ENCODE measurements at regions not wholly inside any gene's neighbourhood (a gene's known extent, or its start where the extent isn't known, plus 50 kb on each side); places are given as distances from the start of the nearest gene placed in this dataset.
"Not testable (repeated sequence)": the region's sequence is repeated elsewhere in the genome, so short reads cannot be mapped to it uniquely, and the experiment has no call there.

DNA sequence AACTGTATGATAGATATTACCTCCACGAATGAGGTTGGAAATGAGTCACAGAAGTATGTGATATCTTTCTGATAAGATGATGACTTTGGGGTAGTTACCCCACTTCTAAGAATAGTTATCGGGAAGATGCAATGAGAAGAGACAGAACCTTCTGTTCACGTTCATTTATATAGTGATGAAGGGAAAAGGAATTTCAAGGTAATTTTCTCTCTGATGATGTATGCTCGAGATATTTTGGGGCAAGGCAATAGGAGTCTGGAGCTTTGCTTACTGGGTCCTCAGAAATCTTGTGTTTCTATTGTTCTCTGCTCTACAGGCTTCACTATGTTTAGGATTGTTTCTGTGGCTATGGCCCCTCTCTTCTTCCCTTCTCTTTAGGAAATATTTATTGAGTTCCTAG, 1389.6 kb downstream of the CDH8 start:
- H3K9me3 ChIP-seq, result no peaks in the 10 kb centered on the region
- H3K36me3 ChIP-seq, result no peaks in the 10 kb centered on the region
- no peak overlapping the region for H3K27ac ChIP-seq
- no peak for DNase-seq
- H3K4me1 ChIP-seq, result no peaks in the 10 kb centered on the region
- 90% methylated on average over 4 of the region's 4 CpGs for WGBS, 2 donors
- H3K27me3 ChIP-seq, result no peaks in the 10 kb centered on the region
- intact Hi-C loops (cut with DNase I), result no loop called here
- TF ChIP-seq POLR2AphosphoS5 (IDR thresholded peaks at IDR 0.05), result no peak
- no peak for TF ChIP-seq POLR2A (IDR thresholded peaks at IDR 0.05)
- no peak for TF ChIP-seq EP300 (IDR thresholded peaks at IDR 0.05)
- TF ChIP-seq, protein P1, sequence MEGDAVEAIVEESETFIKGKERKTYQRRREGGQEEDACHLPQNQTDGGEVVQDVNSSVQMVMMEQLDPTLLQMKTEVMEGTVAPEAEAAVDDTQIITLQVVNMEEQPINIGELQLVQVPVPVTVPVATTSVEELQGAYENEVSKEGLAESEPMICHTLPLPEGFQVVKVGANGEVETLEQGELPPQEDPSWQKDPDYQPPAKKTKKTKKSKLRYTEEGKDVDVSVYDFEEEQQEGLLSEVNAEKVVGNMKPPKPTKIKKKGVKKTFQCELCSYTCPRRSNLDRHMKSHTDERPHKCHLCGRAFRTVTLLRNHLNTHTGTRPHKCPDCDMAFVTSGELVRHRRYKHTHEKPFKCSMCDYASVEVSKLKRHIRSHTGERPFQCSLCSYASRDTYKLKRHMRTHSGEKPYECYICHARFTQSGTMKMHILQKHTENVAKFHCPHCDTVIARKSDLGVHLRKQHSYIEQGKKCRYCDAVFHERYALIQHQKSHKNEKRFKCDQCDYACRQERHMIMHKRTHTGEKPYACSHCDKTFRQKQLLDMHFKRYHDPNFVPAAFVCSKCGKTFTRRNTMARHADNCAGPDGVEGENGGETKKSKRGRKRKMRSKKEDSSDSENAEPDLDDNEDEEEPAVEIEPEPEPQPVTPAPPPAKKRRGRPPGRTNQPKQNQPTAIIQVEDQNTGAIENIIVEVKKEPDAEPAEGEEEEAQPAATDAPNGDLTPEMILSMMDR (IDR thresholded peaks at IDR 0.05), result no peak
- H3K4me3 ChIP-seq, result no peak overlapping the region

DNA sequence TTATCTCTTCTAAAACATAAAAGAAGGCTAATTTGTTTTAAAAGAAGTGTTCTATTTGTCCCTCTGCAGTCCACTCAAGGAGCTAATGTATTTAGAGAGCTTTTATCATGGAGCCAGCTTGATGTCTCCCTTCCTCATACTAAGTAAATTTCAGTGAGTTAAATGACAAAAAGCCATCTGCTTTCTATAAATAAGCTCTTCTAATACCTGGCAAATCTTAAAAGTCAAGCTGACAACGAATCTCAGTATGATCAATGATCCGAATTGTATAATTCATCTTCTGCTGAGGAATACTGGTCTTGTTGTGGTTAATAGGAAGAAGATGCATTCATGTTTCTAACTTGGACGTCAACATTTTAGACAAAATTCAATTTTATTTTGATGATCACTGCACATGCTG, 1390.7 kb downstream of the CDH8 start:
- no peaks in the 10 kb centered on the region for H3K27me3 ChIP-seq
- 64 to 70% methylated on average over 3 of the region's 3 CpGs for WGBS, 2 donors
- no peak overlapping the region for H3K4me3 ChIP-seq
- no peak overlapping the region for H3K27ac ChIP-seq
- DNase-seq, result no peak
- H3K36me3 ChIP-seq, result no peaks in the 10 kb centered on the region
- intact Hi-C loops (cut with DNase I), result no loop called here
- H3K9me3 ChIP-seq, result peaks cover 0 to 7% (median 0%) of the 10 kb centered on the region in 4 donors
- H3K4me1 ChIP-seq, result no peaks in the 10 kb centered on the region
- TF ChIP-seq POLR2AphosphoS5 (IDR thresholded peaks at IDR 0.05) (no peak), EP300 (IDR thresholded peaks at IDR 0.05) (no peak), POLR2A (IDR thresholded peaks at IDR 0.05) (no peak)
- TF ChIP-seq, protein P1 (IDR thresholded peaks at IDR 0.05), result no peak

DNA sequence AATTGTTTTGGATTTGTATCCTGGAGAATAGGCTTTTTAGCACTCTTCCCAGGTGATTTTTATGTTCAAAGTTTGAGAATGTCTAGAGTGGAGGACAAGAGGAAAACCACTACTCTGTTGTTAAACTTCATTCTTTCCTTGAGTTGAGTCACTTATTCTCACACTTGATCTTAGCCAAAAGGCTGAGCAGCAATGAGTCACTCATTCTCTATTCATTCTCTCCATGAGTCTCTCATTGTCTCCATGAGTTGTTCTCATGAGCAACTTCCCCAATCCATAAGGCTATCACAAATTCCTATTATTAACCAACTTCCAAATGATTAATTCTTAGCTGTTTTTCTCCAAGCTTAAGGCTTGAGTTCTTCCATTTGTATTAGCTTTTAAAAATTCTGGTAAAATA, 1393.3 kb downstream of the CDH8 start:
- intact Hi-C loops (cut with DNase I), result no loop called here
- TF ChIP-seq, protein P1 (IDR thresholded peaks at IDR 0.05), result no peak
- TF ChIP-seq EP300 (IDR thresholded peaks at IDR 0.05) (no peak), POLR2AphosphoS5 (IDR thresholded peaks at IDR 0.05) (no peak), POLR2A (IDR thresholded peaks at IDR 0.05) (no peak)
- Histone ChIP-seq H3K4me1 (no peaks in the 10 kb centered on the region), H3K27me3 (no peaks in the 10 kb centered on the region), H3K27ac (no peak overlapping the region), H3K36me3 (no peaks in the 10 kb centered on the region), H3K4me3 (no peak overlapping the region), H3K9me3 (peaks cover 0 to 7% (median 0%) of the 10 kb centered on the region in 4 donors)
- DNase-seq, result no peak

DNA sequence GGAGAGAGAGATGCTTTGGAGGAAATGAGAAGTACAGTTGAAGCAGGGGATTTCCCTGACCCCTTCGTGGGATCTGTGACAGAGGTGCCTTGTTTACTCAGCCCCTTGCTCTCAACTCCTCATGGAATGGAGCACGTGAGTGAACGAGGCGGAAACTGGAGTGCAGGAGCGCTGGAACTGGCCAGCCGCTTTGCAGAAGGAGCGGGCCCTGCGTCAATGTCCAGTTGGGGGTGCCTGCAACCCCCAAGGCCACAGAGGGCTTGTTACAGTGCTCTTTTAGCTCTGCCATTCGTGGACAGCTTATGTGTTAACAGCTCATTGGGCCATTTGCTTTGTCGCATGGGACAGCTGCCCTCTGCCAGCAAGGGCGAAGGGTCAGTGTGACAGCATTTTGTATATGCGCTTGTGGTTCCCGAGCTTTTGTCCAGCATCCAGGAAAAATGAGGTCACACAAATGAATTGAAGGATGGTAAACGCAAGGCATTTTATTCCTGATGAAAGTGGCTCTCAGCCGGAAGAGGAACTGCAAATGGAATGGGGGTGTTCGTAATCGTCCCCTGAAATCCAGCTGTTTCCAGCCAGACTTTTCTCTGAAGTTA, 1395.1 kb downstream of the CDH8 start:
- Histone ChIP-seq H3K4me1 (no peaks in the 10 kb centered on the region), H3K27me3 (no peaks in the 10 kb centered on the region), H3K36me3 (no peaks in the 10 kb centered on the region), H3K9me3 (peaks cover 0 to 7% (median 0%) of the 10 kb centered on the region in 4 donors), H3K4me3 (no peak overlapping the region), H3K27ac (no peak overlapping the region)
- no peak for DNase-seq
- TF ChIP-seq POLR2A (IDR thresholded peaks at IDR 0.05) (no peak), EP300 (IDR thresholded peaks at IDR 0.05) (no peak), POLR2AphosphoS5 (IDR thresholded peaks at IDR 0.05) (no peak)
- TF ChIP-seq, protein P1 (IDR thresholded peaks at IDR 0.05), result no peak
- 85% methylated on average over 17 of the region's 17 CpGs for WGBS, 2 donors
- intact Hi-C loops (cut with DNase I), result no loop called here

DNA sequence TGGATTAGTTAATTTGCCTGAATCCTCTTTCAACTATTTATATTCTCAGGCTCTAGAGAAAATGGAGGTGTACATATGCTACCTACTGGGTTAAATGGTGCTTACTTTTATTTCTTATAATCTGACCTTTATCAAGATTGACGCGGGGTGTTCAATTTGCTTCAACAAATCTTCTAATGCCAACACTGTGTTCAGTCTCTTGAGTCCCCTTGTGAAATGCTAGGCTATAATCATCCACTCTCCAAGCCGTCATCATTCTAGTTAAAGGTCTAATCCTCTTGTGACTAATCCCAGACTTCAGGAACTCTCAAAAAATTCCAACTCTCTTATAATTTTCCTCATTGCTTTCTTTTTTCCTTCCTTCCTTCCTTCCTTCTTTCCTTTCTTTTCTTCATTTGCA, 1396.2 kb downstream of the CDH8 start:
- WGBS, 2 donors, result 92% methylated on average over 3 of the region's 3 CpGs
- no peak overlapping the region for H3K4me3 ChIP-seq
- TF ChIP-seq EP300 (IDR thresholded peaks at IDR 0.05), result no peak
- TF ChIP-seq POLR2A (IDR thresholded peaks at IDR 0.05), result no peak
- no peak for TF ChIP-seq POLR2AphosphoS5 (IDR thresholded peaks at IDR 0.05)
- TF ChIP-seq, protein P1 (IDR thresholded peaks at IDR 0.05), result no peak

DNA sequence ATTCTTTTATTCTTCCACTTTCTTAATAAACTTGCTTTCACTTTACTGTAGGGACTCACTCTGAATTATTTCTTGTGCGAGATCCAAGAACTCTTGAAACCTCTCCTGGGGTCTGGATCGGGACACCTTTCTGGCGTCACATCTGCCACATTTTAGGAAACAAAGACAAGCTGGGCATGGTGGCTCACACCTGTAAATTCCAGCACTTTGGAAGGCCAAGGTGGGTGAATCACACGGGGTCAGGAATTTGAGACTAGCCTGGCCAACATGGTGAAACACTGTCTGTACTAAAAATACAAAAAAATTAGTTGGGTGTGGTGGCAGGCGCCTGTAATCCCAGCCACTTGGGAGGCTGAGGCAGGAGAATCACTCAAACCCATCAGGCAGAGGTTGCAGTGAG, 1399.6 kb downstream of the CDH8 start:
- H3K9me3 ChIP-seq, result peaks cover 0 to 15% (median 0%) of the 10 kb centered on the region in 4 donors
- intact Hi-C loops (cut with DNase I); H3K27me3 ChIP-seq; H3K36me3 ChIP-seq; H3K27ac ChIP-seq; DNase-seq; H3K4me3 ChIP-seq; H3K4me1 ChIP-seq: not testable (repeated sequence)
- WGBS, 2 donors, result 78 to 88% methylated on average over 5 of the region's 5 CpGs

More for the DNA sequence above, 1396.2 kb downstream of the CDH8 start:
- Histone ChIP-seq H3K4me1 (no peaks in the 10 kb centered on the region), H3K36me3 (no peaks in the 10 kb centered on the region), H3K27me3 (no peaks in the 10 kb centered on the region), H3K9me3 (peaks cover 0 to 7% (median 0%) of the 10 kb centered on the region in 4 donors), H3K27ac (no peak overlapping the region)
- intact Hi-C loops (cut with DNase I), result no loop called here
- DNase-seq, result no peak
